Activated CD8-positive, alpha-beta memory T cell treated with anti-CD3 and anti-CD28 coated beads, Interleukin-2, amount 10 ng/mL, durations not matched to agents 7 days and 5 days (primary cell): ENCODE measurements at regions not wholly inside any gene's neighbourhood (a gene's known extent, or its start where the extent isn't known, plus 50 kb on each side); places are given as distances from the start of the nearest gene placed in this dataset.
"Not testable (repeated sequence)": the region's sequence is repeated elsewhere in the genome, so short reads cannot be mapped to it uniquely, and the experiment has no call there.

Experiments used
- ATAC-seq: fragments of 150-1000 bp; cut with Tn5 transposase; one replicate; pipeline ENCODE4 v1.10.0; 2021; ENCODE audit warnings: moderate library complexity
- CTCF ChIA-PET: fragments of 350-600 bp; sonication (Branson Sonifier 250); formaldehyde crosslinking; loops from one replicate; lab custom pipeline; 2021; ENCODE audit warnings: antibody characterized with exemption; lab: Charles Lee
- DNase-seq: peaks from one replicate; pipeline ENCODE4 v3.0.0-alpha.2; 2020
- H3K27ac Mint-ChIP-seq: one replicate; pipeline ENCODE4 v1.8.0; 2021; ENCODE audit warnings: mild to moderate bottlenecking, mixed read lengths
- H3K27me3 Mint-ChIP-seq: one replicate; pipeline ENCODE4 v1.8.0; 2021; ENCODE audit warnings: mixed read lengths
- H3K36me3 Mint-ChIP-seq: one replicate; pipeline ENCODE4 v1.8.0; 2021; ENCODE audit warnings: mild to moderate bottlenecking, mixed read lengths
- H3K4me1 Mint-ChIP-seq: one replicate; pipeline ENCODE4 v1.8.0; 2021; ENCODE audit warnings: mixed read lengths
- H3K4me3 Mint-ChIP-seq: one replicate; pipeline ENCODE4 v1.8.0; 2021; ENCODE audit warnings: mild to moderate bottlenecking, moderate library complexity, mixed read lengths
- H3K9me3 Mint-ChIP-seq: one replicate; pipeline ENCODE4 v1.8.0; 2022; ENCODE audit warnings: low read depth, mixed read lengths

DNA sequence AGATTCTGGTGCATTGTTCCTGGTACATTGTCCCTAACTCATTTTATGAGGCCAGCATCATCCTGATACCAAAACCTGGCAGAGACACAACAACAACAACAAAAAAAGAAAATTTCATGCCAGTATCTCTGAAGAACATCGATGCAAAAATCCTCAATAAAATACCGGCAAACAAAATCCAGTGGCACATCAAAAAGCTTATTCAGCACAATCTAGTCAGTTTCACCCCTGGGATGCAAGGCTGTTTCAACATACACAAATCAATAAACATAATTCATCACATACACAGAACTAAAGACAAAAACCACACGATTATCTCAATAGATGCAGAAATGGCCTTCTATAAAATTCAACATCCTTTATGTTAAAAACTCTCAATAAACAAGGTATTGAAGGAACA lies 477.4 kb downstream of the SOCS6 start:
- CTCF ChIA-PET, H3K4me3 Mint-ChIP-seq, ATAC-seq, DNase-seq, H3K36me3 Mint-ChIP-seq, H3K4me1 Mint-ChIP-seq, H3K27me3 Mint-ChIP-seq, H3K27ac Mint-ChIP-seq, H3K9me3 Mint-ChIP-seq: not testable (repeated sequence)

- no peak for DNase-seq
- Mint-ChIP-seq H3K27ac (no peak overlapping the region), H3K27me3 (no peaks in the 10 kb centered on the region), H3K9me3 (peaks cover 4% of the 10 kb centered on the region), H3K4me1 (no peaks in the 10 kb centered on the region), H3K36me3 (no peaks in the 10 kb centered on the region), H3K4me3 (no peak overlapping the region)
- CTCF ChIA-PET: no interaction called here
- ATAC-seq: no peak
Observed at GRCh38 chr18:70762812-70763211, 474.0 kb downstream of the SOCS6 start.

GRCh38 chr18:70758780-70759179 lies 469.9 kb downstream of the SOCS6 start:
- no peak overlapping the region for H3K27ac Mint-ChIP-seq
- H3K36me3 Mint-ChIP-seq: no peaks in the 10 kb centered on the region
- CTCF ChIA-PET: no interaction called here
- H3K4me3 Mint-ChIP-seq: no peak overlapping the region
- peaks cover 3% of the 10 kb centered on the region for H3K9me3 Mint-ChIP-seq
- DNase-seq: no peak
- no peaks in the 10 kb centered on the region for H3K4me1 Mint-ChIP-seq
- no peak for ATAC-seq
- no peaks in the 10 kb centered on the region for H3K27me3 Mint-ChIP-seq

- H3K4me1 Mint-ChIP-seq: no peaks in the 10 kb centered on the region
- no peak for DNase-seq
- no peak overlapping the region for H3K27ac Mint-ChIP-seq
- no peak for ATAC-seq
- CTCF ChIA-PET: no interaction called here
- no peak overlapping the region for H3K4me3 Mint-ChIP-seq
- no peaks in the 10 kb centered on the region for H3K36me3 Mint-ChIP-seq
- H3K27me3 Mint-ChIP-seq: no peaks in the 10 kb centered on the region
- H3K9me3 Mint-ChIP-seq: peaks cover 9% of the 10 kb centered on the region
Observed at GRCh38 chr18:70754486-70754885, 465.6 kb downstream of the SOCS6 start.

DNA sequence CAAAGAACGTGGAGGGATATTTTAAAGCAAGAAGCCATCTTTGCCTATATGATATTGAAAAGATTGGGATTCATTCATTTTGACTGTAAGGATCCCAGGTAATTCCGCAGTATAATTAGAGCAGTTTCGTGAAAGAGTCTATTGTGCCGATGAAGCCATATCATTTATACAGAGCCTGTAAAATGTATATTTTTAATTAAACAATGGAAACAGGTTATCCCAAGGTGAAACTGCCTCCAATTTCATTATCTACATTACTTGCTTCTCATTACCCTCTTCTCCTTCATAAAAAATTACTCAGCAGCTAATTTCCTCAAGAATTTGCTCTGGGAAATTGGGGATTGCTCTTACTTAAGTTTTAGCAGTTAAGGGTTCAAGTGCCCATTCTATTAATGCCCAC lies 444.1 kb downstream of the SOCS6 start:
- CTCF ChIA-PET: no interaction called here
- H3K36me3 Mint-ChIP-seq: no peaks in the 10 kb centered on the region
- no peak for DNase-seq
- H3K27ac Mint-ChIP-seq: no peak overlapping the region
- H3K4me3 Mint-ChIP-seq: no peak overlapping the region
- no peaks in the 10 kb centered on the region for H3K9me3 Mint-ChIP-seq
- ATAC-seq: no peak
- no peaks in the 10 kb centered on the region for H3K27me3 Mint-ChIP-seq
- H3K4me1 Mint-ChIP-seq: no peaks in the 10 kb centered on the region

GRCh38 chr18:70732188-70732587 lies 443.3 kb downstream of the SOCS6 start:
- Mint-ChIP-seq H3K27ac (no peak overlapping the region), H3K4me3 (no peak overlapping the region), H3K9me3 (no peaks in the 10 kb centered on the region), H3K27me3 (no peaks in the 10 kb centered on the region), H3K4me1 (no peaks in the 10 kb centered on the region), H3K36me3 (no peaks in the 10 kb centered on the region)
- CTCF ChIA-PET: no interaction called here
- DNase-seq: no peak
- ATAC-seq: no peak

DNA sequence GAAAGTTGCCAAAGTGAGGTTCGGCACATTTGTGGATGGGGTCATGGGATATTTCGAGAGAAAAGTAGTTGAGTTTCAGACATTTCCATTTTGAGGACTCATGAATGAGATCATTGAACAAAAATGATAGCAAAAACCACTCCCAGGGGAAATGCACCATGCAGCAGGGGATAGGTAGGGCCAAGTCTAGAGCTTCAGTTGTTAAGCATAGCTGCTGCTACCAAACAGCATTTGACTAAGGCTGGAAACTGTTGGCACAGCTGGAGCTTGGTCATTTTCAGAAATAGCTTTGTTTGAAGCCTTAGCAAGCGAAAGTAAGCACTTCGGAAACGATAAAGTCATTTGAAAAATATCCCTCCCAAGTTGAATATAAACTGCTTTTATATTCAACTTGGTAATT lies 431.8 kb downstream of the SOCS6 start:
- CTCF ChIA-PET: interaction anchor here (1.0 kb wide), 1 partner anchor 32 kb away, joined by 3 read pairs; no protein-coding TSS in a partner anchor
- Mint-ChIP-seq H3K27ac (no peak overlapping the region), H3K4me3 (no peak overlapping the region), H3K27me3 (no peaks in the 10 kb centered on the region), H3K36me3 (no peaks in the 10 kb centered on the region), H3K9me3 (no peaks in the 10 kb centered on the region), H3K4me1 (no peaks in the 10 kb centered on the region)
- no peak for ATAC-seq
- DNase-seq: no peak

DNA sequence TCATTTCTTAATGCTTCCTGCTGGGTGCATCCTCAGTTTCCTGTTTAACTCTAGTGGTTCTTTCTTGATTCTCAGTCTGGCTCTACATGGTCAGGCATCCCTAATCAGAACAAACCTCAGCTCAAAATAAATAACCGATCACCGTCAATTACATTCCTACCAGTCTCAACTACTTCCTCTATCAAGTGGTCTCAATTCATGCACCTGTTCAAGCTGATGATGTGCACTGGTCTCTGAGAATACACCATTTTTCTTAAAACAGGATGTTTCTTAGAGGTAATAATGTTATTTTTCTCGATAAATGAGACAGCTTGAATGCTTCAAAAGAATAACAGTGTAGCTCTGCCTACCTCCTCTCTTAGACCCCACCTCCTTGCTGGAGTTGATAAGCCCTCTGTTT lies 420.9 kb downstream of the SOCS6 start:
- H3K27me3 Mint-ChIP-seq: no peaks in the 10 kb centered on the region
- H3K36me3 Mint-ChIP-seq: no peaks in the 10 kb centered on the region
- no peak for DNase-seq
- CTCF ChIA-PET: no interaction called here
- no peaks in the 10 kb centered on the region for H3K4me1 Mint-ChIP-seq
- H3K27ac Mint-ChIP-seq: no peak overlapping the region
- H3K4me3 Mint-ChIP-seq: no peak overlapping the region
- peaks cover 6% of the 10 kb centered on the region for H3K9me3 Mint-ChIP-seq
- no peak for ATAC-seq

DNA sequence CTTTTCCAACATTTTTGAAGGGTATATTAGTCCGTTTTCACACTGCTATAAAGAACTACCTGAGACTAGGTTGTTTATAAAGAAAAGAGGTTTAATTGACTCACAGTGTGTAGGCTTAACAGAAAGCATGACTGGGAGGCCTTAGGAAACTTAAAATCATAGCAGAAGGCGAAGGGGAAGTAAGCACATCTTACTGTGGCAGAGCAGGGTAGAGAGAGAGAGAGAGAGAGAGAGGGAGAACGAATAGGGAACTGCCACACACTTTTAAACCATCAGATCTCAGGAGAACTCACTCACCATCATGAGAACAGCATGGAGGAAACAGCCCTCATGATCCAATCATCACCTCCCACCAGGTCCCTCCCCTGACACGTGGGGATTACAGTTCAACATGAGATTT lies 420.3 kb downstream of the SOCS6 start:
- no peak for ATAC-seq
- Mint-ChIP-seq H3K36me3 (no peaks in the 10 kb centered on the region), H3K27me3 (no peaks in the 10 kb centered on the region), H3K4me3 (no peak overlapping the region), H3K27ac (no peak overlapping the region), H3K4me1 (no peaks in the 10 kb centered on the region), H3K9me3 (peaks cover 6% of the 10 kb centered on the region)
- DNase-seq: no peak
- CTCF ChIA-PET: no interaction called here

DNA sequence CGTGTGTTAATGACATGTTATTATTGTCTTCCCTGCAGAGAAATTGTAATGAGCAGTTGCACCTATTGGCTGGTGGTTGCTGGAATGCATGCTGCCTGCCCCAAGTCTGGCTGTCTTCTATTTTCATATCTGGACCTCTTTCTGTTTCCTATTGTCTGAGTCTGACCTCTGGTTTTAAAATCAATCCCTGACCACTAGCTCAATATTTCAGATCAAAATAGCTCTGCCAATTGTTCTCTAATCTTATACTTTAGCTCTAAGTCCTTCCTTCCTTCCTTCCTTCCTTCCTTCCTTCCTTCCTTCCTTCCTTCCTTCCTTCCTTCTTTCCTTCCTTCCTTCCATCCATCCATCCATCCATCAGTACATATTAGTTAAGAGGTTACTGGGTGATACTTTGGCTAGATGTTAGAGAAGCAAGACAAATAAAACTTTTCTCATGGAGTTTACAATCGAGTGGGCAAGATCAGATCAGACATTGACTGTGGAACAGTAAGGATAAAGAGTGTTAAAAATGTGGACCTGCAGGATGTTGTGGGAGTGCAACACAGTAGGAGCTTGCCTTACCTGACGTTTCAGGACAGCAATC lies 417.1 kb downstream of the SOCS6 start:
- CTCF ChIA-PET: no interaction called here
- peaks cover 3% of the 10 kb centered on the region for H3K9me3 Mint-ChIP-seq
- no peak for ATAC-seq
- no peak overlapping the region for H3K4me3 Mint-ChIP-seq
- no peaks in the 10 kb centered on the region for H3K27me3 Mint-ChIP-seq
- no peaks in the 10 kb centered on the region for H3K4me1 Mint-ChIP-seq
- no peak for DNase-seq
- no peaks in the 10 kb centered on the region for H3K36me3 Mint-ChIP-seq
- no peak overlapping the region for H3K27ac Mint-ChIP-seq

DNA sequence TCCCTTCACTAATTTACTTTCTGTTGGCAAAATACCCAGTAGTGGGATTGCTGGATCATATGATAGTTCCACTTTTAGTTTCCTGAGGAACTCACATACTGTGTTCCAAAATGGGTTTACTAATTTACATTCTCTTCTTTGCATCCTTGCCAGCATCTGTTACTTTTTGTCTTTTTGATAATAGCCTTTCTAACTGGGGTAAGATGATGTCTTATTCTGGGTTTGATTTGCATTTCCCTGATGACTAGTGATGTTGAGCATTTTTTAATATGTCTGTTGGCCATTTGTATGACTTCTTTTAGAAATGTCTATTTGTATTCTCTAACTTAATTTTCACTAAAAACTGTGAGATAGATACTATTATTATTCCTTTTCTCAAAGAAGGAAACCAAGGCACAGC lies 411.7 kb downstream of the SOCS6 start:
- CTCF ChIA-PET: no interaction called here
- H3K36me3 Mint-ChIP-seq: no peaks in the 10 kb centered on the region
- ATAC-seq: no peak
- no peak for DNase-seq
- H3K4me3 Mint-ChIP-seq: no peak overlapping the region
- no peak overlapping the region for H3K27ac Mint-ChIP-seq
- no peaks in the 10 kb centered on the region for H3K27me3 Mint-ChIP-seq
- H3K4me1 Mint-ChIP-seq: no peaks in the 10 kb centered on the region
- H3K9me3 Mint-ChIP-seq: peaks cover 2% of the 10 kb centered on the region

DNA sequence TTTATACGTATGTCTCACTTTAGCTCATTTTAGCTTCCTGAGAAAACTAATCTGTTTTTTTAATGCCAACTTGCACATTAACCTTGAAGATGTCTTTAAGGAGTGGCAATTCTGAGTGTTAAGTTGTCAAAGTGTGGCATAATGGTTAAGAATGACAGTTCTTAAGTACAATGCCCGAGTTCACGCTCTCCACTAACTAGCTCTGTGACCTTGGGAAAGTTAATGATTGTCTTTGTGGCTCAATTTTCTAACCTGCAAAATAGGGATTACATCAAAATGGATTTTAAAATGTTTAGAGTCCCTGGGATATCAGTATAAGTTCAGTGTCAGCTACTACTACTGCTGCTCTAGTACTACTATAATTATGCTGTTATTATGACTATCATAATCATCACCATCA lies 409.7 kb downstream of the SOCS6 start:
- no peaks in the 10 kb centered on the region for H3K4me1 Mint-ChIP-seq
- H3K27me3 Mint-ChIP-seq: no peaks in the 10 kb centered on the region
- CTCF ChIA-PET: no interaction called here
- DNase-seq (no peak), ATAC-seq (no peak)
- H3K9me3 Mint-ChIP-seq: peaks cover 2% of the 10 kb centered on the region
- H3K27ac Mint-ChIP-seq: no peak overlapping the region
- H3K36me3 Mint-ChIP-seq: no peaks in the 10 kb centered on the region
- H3K4me3 Mint-ChIP-seq: no peak overlapping the region

GRCh38 chr18:70693246-70693645 lies 404.4 kb downstream of the SOCS6 start:
- H3K27ac Mint-ChIP-seq: no peak overlapping the region
- no peak overlapping the region for H3K4me3 Mint-ChIP-seq
- ATAC-seq: no peak
- no peaks in the 10 kb centered on the region for H3K9me3 Mint-ChIP-seq
- no peaks in the 10 kb centered on the region for H3K4me1 Mint-ChIP-seq
- no peaks in the 10 kb centered on the region for H3K36me3 Mint-ChIP-seq
- CTCF ChIA-PET: no interaction called here
- no peak for DNase-seq
- H3K27me3 Mint-ChIP-seq: no peaks in the 10 kb centered on the region

- DNase-seq, H3K27ac Mint-ChIP-seq, H3K9me3 Mint-ChIP-seq, ATAC-seq, CTCF ChIA-PET, H3K27me3 Mint-ChIP-seq, H3K36me3 Mint-ChIP-seq, H3K4me1 Mint-ChIP-seq, H3K4me3 Mint-ChIP-seq: not testable (repeated sequence)
Observed at GRCh38 chr18:70689765-70690164, 400.9 kb downstream of the SOCS6 start.

- H3K27me3 Mint-ChIP-seq: no peaks in the 10 kb centered on the region
- no peaks in the 10 kb centered on the region for H3K36me3 Mint-ChIP-seq
- H3K27ac Mint-ChIP-seq: no peak overlapping the region
- H3K4me3 Mint-ChIP-seq: no peak overlapping the region
- no peaks in the 10 kb centered on the region for H3K4me1 Mint-ChIP-seq
- DNase-seq (no peak), ATAC-seq (no peak)
- no peaks in the 10 kb centered on the region for H3K9me3 Mint-ChIP-seq
- CTCF ChIA-PET: interaction anchor here (1.0 kb wide), 1 partner anchor 32 kb away, joined by 3 read pairs; no protein-coding TSS in a partner anchor
Observed at GRCh38 chr18:70688286-70688685, 399.4 kb downstream of the SOCS6 start.
